ENCODE measurements at regions not wholly inside any gene's neighbourhood (a gene's known extent, or its start where the extent isn't known, plus 50 kb on each side); places are given as distances from the start of the nearest gene placed in this dataset.

GRCh38 chr16:65421596-65421995 lies 299.7 kb upstream of the CDH11 start:
- Histone ChIP-seq H3K9me2 (ENCODE audit: insufficient read depth) (no peaks in the 10 kb centered on the region), H3K9me3 (ENCODE audit: control insufficient read depth in 1 of 2, insufficient read depth in 1 of 2, low read depth in 1 of 2, low read length in 2 of 2) (peaks cover 0 to 21% of the 10 kb centered on the region in 2 experiments; a peak in 2 of 4 replicates), H3K27ac (ENCODE audit: low read depth, low read length) (no peak overlapping the region), H3K27me3 (ENCODE audit: insufficient read depth, low read length) (no peaks in the 10 kb centered on the region), H3K9ac (ENCODE audit: low read length) (no peak overlapping the region), H3K4me2 (ENCODE audit: low read length) (no peak overlapping the region), H4K20me1 (ENCODE audit: insufficient read depth) (no peaks in the 10 kb centered on the region), H3K4me1 (ENCODE audit: control insufficient read depth in 1 of 2, insufficient read depth in 2 of 2, low read length in 2 of 2) (no peaks in the 10 kb centered on the region), H3K79me2 (ENCODE audit: insufficient read depth, low read length) (no peaks in the 10 kb centered on the region), H2AFZ (ENCODE audit: low read depth, low read length, poor library complexity, severe bottlenecking) (no peak overlapping the region), H3K36me3 (ENCODE audit: control insufficient read depth in 1 of 2, insufficient read depth in 2 of 2, low read length in 2 of 2) (no peaks in the 10 kb centered on the region), H3K4me3 (replicated peaks in 1 of 2; ENCODE audit: low read depth in 1 of 2, low read length in 2 of 2) (no peak overlapping the region)
- ChIA-PET CTCF (no interaction called here), RAD21 (ENCODE audit: low non-redundant PET in 1 of 2, low total read pairs in 2 of 2, uncharacterized antibody in 2 of 2, unreplicated experiment in 2 of 2) (no interaction called here), POLR2A (no interaction called here)
- DNase-seq (ENCODE audit: low read depth, low spot score) (no peak), ATAC-seq (no peak)
- intact Hi-C loops (cut with micrococcal nuclease): no loop called here
- no TSS peak for BruUV-seq (replicated peaks)
- TF ChIP-seq ELF1 (IDR thresholded peaks at IDR 0.05; ENCODE audit: borderline replicate concordance, low read depth) (no peak), ZNF274 (IDR thresholded peaks at IDR 0.05; ENCODE audit: low read depth, low read length) (no peak), EGR1 (IDR thresholded peaks at IDR 0.05; ENCODE audit: low read depth) (no peak), FOSL1 (IDR thresholded peaks at IDR 0.05; ENCODE audit: low read depth) (no peak), RAD21 (IDR thresholded peaks at IDR 0.05; ENCODE audit: low read depth) (no peak), SP1 (IDR thresholded peaks at IDR 0.05; ENCODE audit: low read depth) (no peak), TCF7L2 (IDR thresholded peaks at IDR 0.05; ENCODE audit: borderline replicate concordance, extremely low read depth, insufficient read depth, insufficient read length) (no peak), ATF3 (IDR thresholded peaks at IDR 0.05) (no peak), REST (IDR thresholded peaks at IDR 0.05; ENCODE audit: low read depth) (no peak), POLR2A (IDR thresholded peaks at IDR 0.05; ENCODE audit: borderline replicate concordance, extremely low read depth, insufficient read depth, insufficient read length) (no peak), SIN3A (IDR thresholded peaks at IDR 0.05; ENCODE audit: low read depth) (no peak), CEBPB (IDR thresholded peaks at IDR 0.05; ENCODE audit: low read depth) (no peak), JUND (IDR thresholded peaks at IDR 0.05) (no peak), EZH2phosphoT487 (IDR thresholded peaks at IDR 0.05; ENCODE audit: borderline replicate concordance) (no peak), EZH2 (IDR thresholded peaks at IDR 0.05) (no peak), ZBTB33 (IDR thresholded peaks at IDR 0.05; ENCODE audit: extremely low read depth, insufficient replicate concordance, low read length) (no peak), YY1 (IDR thresholded peaks at IDR 0.05; ENCODE audit: extremely low read depth, insufficient replicate concordance, low read depth, low read length) (no peak), MAX (IDR thresholded peaks at IDR 0.05) (no peak)
